NCI-H2227 (cell line): ENCODE measurements at regions not wholly inside any gene's neighbourhood (a gene's known extent, or its start where the extent isn't known, plus 50 kb on each side); places are given as distances from the start of the nearest gene placed in this dataset.

Experiments
- DNase-seq: peaks from one replicate; lab custom pipeline; 2025; ENCODE audit not compliant: unreplicated experiment; lab: John Stamatoyannopoulos, UW

DNA sequence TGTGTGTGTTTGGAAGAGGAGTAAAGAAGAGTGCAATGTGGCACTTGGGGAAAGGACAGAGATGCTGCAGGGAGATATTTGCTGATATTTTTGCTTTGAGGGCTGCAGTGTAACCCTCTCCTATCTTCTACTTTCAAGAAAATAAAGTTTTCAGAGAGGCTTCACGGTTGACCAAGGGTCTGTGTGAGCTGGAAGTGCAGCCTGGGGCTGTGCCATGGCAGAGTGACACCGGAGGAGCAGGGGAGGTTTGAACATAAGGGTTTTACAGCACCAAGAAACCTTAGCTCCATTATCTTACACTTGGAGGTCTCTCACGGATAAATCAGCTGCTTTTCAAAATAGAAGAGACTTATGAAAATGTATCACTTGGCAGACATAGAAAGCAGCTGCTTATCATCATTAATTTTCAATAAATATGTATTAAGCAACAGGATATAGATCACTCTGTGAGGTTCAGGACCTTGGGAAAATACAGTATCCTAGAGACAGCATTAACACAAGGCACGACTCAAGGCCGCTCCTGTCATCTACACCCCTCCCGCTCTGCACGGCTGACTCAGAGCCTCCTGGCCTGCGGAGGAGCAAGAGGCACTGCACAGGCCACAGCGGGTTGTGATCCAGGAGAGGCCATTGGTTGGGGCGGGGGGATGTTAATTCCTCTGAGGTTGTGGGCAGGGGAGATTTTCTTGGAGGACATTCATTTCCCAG lies 127.8 kb downstream of the COPS8 start:
- no peak for DNase-seq

DNA sequence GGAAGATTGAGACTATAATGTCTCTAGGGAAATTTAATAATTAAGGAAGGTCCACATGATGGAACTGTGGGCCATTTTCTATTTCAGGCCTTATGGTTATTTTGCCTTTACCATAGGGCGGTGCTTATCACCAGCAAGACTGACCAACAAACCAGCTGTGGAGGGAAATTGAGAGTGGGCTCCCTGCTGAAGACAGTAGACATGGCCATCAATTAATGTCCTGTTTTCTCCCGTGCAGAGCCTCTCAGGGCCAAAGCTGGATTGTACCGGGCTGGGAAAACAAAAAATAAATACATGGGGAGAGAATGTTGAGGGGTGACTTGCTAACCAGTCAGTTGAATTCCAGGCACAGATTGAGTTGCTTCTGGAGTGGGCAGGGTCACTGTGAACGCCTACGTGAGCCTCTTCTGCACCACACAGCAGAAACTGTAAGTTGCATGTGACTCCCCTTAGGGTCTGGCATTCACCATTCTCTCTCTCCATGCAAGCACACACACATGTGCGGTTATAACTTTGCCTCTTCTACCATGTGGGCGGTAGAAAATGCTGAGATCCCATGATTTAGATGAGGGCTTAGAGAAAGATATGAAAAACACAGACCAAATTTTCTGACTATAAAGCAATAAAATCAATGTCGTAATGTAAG lies 128.5 kb downstream of the COPS8 start:
- no peak for DNase-seq

DNA sequence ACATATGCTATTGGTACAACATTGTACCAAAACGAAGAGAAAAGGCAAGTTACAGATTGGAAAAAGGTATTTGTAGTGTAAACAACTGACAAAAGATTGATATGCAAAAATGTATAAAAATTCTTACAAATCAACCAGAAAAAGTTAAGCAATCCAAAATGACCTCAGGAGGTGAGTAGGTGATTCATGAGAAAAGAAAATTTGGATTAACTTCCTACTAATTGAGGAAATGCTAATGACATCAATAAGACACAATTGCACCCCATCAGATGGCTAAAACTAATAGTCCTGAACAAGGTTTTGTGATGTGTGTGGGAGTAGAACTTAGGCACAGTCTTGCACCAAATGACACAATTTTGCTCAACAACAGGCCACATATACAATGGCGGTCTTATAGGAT lies 129.3 kb downstream of the COPS8 start:
- DNase-seq = no peak

DNA sequence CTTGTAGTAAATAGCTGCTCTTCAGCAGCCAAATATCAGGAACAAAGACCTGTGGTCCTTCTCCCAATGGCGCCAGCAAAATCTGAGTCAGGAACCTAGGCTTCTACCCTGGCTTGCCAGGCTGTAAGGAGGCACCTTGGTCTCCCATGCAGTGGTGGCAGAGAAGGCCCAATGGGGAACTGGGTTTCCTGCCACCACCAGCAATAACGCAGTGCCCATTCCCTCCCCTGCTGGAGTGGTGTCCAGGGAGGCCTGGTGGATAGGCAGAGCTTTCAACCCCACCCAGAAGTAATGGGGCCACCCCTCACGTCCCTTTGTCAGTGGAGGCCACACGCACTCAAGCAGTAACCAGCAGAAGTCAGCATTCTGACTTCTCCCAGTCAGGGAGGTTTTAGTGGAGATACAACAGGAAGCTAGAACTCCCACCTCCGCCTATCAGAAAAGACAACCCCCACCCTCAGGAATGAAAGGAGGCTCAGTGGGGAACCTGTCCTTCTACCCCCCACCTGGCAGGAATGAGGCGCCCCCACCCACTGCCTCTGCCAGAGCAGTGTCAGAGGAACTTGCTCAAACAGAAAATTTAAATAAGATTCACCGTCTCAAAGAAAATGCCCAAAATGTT lies 132.4 kb downstream of the COPS8 start:
- no peak for DNase-seq

DNA sequence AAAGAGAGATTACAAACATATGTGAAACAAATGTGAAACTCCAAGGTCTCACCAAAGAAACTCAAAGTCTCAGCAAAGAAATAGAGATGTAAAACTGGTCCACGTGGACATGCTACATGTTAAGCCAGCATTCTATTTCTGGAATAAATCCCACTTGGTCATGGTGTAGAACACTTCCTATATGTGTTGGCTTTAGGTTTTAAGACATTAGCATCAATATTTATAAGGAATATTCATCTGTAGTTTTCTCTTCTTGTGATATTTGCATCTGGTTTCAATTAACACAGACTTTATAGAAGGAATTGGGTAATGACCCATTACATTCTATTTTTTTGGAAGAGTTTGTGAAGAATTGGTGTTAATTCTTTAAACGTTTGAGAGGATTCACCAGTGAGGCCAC lies 133.1 kb downstream of the COPS8 start:
- no peak for DNase-seq

DNA sequence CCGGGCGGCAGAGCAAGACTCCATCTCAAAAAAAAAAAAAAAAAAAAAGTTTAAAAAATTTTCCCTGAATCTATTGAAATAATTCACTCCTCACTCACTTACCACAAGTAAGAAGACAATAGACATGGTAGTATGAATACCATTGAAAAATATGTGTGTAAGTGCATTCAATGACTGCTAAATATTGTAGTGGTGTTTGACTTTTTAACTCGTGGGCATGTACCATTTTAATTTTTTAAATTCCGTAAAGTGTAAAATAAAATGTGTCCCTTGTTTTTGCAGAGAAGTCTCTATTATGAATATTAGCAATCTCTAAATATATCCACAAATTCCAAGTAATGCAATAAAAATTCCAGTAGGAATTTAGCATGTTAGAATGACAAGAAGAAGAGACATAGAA lies 134.1 kb downstream of the COPS8 start:
- DNase-seq = no peak

DNA sequence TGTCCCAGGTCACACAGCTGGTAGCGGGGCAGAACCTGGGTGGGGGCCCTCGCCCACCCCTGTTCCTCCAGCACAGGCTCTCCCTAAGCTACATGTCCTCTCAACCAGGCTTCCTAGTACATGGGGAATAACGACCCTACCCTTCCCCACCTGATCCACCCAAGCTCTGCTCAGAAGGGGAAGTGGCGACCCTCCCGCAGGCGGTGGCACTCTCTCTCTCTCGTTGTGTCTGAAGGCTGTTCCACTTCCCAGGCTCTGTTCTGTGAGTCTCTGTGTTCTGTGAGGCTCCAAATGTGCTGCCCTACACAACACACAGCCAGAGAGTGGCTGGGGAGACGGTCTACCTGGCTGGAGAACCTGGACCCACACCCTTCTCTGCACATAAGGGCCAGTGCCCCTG lies 135.8 kb downstream of the COPS8 start:
- no peak for DNase-seq

DNA sequence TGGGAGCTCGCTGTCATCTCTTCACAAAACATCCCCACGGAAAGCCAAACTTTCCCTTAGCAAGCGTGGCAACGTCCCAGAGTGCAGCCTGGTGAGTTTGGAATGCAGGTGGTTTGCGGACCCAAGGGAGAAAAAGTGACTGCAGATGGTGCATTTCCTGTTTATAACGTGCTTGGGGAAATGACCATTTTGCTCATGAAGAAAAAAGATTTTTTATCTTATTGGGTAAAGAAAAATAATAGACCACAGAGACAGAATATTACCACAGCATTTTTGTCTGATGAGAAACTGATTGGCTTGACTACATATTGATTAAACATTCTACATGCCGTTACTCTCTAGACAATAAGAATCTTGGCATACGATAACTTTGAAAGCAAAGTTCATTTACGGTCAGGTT lies 136.5 kb downstream of the COPS8 start:
- no peak for DNase-seq

DNA sequence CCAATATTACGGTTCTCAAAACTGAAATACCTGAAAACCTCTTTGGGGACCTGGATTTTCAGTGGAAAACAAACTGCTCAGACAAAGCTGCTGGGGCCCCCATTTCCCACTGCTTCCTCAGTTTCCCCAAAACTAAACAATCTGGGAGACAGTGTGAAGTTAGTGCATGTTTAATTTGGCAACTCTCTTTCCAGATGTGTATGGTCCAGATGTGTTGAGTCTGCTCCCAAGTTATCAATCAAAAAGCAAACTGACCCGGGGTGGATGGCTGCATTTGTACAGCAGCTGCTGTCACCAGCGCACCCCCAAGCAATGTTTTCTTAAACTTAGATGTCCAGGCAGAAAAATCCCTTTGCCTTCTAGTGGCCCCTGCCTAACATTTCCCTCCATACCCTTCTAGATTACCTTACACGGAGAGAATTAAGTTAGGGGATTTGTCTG lies 136.9 kb downstream of the COPS8 start:
- no peak for DNase-seq

DNA sequence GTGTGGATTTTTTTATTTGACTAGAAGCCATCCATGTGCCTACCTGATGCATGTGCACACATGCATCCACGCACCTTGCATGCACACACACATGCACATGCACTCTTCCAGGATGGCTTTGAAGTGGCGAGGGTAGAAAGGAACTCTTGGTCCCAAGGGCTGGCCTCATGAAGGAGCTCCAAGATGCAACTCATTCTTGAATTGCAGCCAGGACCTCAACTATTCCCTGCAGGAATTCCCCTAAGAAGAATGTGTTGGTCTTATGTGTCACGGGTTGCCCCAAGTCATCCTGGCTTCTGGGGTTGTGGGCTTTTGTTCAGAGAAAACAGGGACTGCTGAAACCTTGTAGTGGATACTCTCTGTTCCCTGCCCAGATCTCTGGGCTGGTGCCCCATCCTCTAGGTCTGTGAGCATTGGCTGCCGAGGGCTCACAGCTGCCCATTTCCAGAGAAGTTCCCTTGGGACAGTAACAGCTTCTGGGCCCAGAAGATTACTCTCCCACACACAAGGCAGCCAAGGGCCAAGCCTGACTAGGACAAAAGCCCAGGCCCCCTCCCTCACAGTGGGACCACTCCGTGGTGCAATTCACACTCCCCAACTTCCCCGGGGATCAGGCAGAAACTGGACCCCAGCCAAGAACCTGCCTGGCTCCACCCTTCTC lies 137.6 kb downstream of the COPS8 start:
- DNase-seq = no peak

DNA sequence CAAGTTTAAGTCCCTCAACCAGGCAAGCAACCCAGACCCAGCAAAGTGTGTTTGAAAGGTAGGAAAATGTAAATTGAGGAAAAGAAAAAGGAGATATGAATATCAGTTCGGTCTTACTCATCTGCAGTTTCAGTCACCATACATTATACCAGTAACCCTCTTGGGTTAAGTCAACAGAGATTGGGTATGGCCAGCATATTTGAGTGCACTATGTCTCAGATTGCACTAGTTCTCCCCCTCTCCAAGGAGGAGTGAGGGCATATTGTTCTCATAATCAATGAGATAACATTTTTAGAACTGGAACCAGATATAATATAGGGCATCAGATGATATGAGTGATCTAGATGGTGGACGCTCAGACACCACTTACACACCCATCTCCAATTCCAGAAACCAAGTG lies 141.5 kb downstream of the COPS8 start:
- no peak for DNase-seq

DNA sequence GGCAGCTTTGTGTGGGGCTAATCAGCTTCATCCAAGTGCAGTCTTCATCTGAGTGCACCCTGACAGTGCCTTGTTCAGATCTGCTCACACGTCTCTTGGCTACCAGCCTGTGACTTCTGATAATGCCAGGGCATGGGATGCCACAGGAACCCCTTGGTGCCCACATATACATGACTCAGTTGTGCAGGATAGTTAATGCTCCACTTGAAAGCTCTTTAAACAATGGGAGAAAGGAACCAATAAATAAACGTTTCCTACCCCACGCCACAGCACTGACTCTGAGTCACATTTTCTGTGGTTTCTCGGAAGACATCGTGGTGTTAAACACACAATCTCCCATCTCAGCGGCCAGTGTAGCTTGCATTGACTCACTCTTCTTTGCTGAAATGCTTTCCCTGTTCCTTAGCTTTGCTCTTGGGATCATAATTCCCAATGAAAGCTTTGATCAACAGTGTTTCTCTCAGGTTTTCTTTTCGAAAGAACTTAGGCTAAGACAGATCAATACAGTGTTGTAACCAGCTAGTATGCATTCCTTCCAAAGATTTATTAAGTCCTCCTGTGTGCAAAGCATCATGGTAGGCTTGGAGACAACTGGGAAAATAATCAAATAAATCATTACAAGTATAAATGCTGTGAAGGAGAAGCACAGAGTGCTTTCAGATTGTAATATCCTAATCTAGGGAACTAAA lies 142.0 kb downstream of the COPS8 start:
- DNase-seq = no peak

DNA sequence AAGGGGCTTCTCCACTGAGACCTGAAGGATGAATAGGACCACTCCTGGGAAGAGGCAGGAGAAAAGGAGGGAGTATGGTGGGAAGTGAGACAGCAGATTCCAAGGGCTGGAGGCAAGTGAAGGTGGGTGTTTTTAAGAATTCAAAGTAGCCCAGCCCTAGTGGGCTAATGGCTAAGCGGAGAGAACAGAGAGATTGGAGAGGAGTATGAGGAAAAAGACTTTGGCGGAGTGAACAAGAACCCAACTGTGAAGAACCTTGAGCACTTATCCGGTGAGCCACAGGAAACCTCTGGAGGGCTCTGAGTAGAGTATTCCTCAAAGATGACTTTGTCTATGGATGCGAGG lies 142.6 kb downstream of the COPS8 start:
- DNase-seq = no peak

DNA sequence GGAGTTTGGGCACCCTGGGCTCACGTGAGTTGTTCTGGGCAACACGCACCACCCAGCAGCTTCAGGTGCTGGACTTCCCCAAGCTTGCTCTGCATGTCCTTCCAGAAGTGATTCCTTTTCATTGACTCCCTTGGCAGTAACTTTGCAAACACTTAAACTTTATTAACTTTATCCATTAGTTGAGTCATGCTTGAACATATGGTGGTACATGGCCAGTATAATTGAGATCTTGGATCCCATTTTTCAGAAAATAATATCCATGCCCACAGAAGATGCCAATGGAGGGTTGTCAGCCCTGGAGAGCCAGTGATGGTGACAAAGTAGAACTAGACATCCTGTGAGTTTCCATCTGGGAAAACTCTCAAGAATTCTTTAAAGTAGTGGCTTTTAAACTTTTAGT lies 144.2 kb downstream of the COPS8 start:
- DNase-seq = no peak

DNA sequence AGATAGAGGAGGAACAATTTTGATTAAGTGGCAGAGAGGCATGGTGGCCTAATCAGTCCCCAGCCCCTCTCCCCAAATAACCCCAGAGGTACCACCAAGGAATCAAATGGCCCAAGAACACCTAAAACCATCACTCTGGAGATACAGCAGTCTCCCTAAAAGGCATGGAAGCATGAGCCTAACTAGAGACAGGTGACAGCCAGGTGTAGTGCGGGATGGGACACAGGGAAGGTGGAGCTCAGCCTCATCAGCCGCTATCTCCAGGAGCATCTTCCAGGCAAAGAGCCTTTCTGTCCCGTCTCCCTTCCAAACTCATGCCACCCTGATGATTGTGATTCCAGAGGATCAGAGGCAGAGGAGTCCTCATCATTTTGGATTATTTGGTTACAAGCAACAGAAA lies 144.7 kb downstream of the COPS8 start:
- DNase-seq = no peak

DNA sequence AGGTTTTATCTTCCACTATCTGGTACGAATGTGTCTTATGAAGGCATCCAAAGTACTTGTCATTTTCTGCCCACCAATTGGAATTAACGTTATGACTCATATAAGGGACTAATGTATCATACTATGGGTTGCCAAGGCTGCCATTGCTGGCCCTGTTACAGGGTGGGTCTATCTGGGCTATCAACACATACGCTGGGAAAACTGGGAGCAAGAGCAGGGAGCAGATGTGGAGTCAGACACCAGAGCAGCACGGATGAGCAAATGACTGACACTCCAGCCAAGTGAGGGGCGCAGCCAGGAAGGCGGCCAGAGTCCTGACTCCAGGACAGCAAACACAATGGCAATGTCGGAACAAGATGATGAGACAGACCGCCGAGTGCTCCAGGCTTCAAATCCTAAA lies 145.9 kb downstream of the COPS8 start:
- no peak for DNase-seq

DNA sequence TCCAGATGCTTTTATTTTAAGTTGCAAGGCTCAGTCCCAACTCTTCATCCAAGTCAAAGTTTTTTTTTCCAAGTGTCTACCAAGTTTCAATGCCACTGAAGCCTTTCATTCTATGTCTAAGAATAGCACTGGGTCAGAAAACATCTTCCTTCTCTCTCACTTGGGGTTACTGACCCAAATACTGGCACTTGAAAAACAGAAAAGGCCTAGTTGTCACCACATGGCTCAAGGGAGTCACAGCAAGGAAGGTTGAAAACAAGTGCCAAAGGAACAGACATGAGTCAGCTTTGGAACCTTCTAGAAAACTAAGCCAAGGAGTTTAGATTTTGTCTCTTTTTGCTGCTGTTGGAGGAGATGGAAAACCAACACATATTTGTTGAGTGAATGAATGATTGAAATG lies 146.5 kb downstream of the COPS8 start:
- DNase-seq = no peak

DNA sequence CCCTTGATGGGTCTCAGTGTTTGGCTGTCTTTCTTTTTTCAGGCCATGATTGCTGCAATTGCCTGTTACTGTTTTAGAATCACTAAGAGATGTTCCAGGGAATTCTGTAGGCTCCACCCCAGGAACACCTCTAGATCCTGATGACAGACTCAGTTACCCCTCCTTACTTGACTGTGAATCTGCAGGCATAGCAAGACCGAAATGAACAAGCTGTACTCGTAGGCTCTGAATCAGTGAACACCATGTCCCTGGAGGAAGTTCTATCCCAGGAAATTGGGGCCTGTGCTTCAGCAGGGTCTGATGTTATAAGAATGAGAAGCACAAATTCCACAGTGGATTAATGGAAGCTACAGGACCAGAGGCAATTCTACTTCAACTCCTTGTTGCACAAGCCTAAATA lies 148.6 kb downstream of the COPS8 start:
- no peak for DNase-seq

DNA sequence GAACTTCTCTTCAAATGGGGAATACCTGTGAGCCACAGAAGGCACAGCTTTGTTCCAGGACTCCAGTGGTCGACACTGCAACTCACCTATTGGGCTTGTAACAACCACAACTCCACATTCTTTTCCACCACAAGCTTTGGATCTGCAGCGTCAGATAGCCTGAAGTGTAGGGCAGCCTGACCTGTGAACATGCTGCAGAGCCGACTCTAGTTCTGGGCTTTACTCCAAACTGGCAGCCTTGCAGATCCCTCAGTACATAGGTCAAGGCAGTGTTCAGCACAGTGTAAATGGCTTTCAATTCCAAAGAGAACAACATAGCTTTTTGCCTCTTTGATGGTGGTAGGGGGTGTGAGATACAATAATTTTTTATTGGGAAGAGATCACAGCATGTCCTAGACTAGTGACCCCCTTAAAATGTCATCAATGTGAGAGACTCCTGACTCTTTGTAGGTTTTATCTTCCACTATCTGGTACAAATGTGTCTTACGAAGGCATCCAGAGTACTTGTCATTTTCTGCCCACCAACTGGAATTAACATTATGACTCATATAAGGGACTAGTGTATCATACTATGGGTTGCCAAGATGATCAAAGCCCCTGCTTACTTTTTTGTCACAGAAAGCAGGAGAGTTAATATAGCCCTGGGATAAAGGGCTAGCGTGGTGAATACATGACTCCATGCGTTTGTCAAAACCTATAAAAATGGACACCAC lies 149.8 kb downstream of the COPS8 start:
- DNase-seq = no peak

DNA sequence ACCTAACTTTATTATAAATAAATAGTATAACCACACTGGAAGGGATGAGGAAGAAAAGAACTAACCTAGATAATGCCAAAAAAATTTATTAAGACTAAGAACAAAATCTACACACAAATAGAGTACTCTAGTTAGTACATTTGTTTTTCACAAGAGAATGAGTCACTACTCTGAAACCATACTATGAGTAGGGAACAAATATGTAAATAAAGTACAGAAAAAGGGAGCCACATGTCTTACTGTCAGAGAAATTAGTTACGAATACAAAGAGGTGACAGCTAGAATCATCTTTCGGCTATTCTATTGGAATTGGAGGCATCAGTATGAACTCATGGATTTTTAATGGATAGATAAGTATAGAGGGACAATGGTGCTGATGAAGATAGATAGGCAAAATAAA lies 150.5 kb downstream of the COPS8 start:
- DNase-seq = no peak

DNA sequence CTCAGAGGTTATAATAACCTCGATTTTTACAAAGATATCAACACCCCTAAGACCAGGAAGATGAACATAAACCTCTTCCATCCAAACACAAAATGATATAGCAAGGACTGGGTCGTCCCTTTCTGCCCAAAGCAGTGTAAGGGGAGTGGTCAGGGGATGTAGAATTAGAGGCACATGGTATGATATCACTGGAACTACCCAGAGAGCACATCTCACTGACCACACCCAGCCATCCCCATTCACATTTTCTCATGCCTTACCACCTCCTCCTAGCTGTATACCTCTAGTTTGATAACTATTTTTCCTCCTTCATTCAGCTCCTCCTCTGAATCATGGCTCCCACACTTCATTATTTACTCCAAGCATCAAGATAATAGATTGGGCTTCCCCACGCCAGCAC lies 152.6 kb downstream of the COPS8 start:
- no peak for DNase-seq
